ENCODE measurements at regions not wholly inside any gene's neighbourhood (a gene's known extent, or its start where the extent isn't known, plus 50 kb on each side); places are given as distances from the start of the nearest gene placed in this dataset.

GRCh38 chr12:97941686-97942354 is 479.2 kb downstream of the RMST start:
- no peak overlapping the region for H3K4me3 Mint-ChIP-seq
- peaks cover 12% of the 10 kb centered on the region for H3K9me3 Mint-ChIP-seq
- no peaks in the 10 kb centered on the region for H3K36me3 Mint-ChIP-seq (ENCODE audit: low read depth)
- H3K27ac Mint-ChIP-seq: no peak overlapping the region
- no peaks in the 10 kb centered on the region for H3K27me3 Mint-ChIP-seq (ENCODE audit: low read depth)
- H3K4me1 Mint-ChIP-seq (ENCODE audit: low read depth): no peaks in the 10 kb centered on the region

- H3K36me3 Mint-ChIP-seq (ENCODE audit: low read depth): no peaks in the 10 kb centered on the region
- H3K9me3 Mint-ChIP-seq: peaks cover 18% of the 10 kb centered on the region
- H3K4me3 Mint-ChIP-seq: no peak overlapping the region
- H3K4me1 Mint-ChIP-seq (ENCODE audit: low read depth): no peaks in the 10 kb centered on the region
- H3K27ac Mint-ChIP-seq: no peak overlapping the region
- H3K27me3 Mint-ChIP-seq (ENCODE audit: low read depth): no peaks in the 10 kb centered on the region
These were observed 480.8 kb downstream of the RMST start for GRCh38 chr12:97943359-97943758.

DNA sequence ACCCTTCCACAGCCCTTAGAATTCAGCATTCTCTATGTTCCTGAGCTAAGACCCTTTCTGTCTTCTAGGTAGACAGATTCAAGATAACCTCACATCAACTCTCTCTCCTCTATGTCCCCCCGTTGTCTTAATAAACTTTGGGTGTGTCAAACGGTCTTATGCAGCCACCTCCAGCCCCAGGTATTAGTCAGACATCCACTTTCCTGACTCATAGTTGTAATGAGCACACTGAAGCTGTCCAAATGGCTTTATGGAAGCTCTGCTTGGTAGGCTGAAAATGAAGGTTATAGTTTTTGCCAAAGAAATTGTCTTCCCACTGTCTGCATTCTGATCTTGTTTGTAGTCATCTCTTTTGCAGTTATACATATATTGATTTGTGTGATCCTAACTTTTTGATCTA is 482.0 kb downstream of the RMST start:
- no peak overlapping the region for H3K4me3 Mint-ChIP-seq
- H3K27ac Mint-ChIP-seq: no peak overlapping the region
- H3K27me3 Mint-ChIP-seq (ENCODE audit: low read depth): no peaks in the 10 kb centered on the region
- no peaks in the 10 kb centered on the region for H3K4me1 Mint-ChIP-seq (ENCODE audit: low read depth)
- H3K36me3 Mint-ChIP-seq (ENCODE audit: low read depth): no peaks in the 10 kb centered on the region
- peaks cover 18% of the 10 kb centered on the region for H3K9me3 Mint-ChIP-seq

DNA sequence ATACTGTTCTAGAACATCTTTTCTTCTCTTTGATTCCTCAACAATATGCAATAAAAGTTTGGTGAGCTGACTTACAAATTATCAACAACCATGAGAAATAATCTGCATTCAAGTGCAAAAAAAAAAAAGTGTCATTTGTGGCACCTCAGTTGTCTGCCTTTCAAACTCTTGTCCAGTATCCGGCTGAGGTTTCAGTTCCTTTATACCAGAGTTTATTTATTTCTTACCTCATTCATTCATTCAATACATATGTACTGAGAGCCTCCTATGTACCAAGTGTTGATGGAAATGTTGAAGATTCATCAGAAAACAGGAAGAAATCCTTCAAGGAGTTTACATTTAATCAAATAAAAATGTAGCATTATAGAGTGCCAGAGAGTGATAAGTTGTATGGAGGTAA is 484.1 kb downstream of the RMST start:
- Mint-ChIP-seq H3K4me3 (no peak overlapping the region), H3K36me3 (ENCODE audit: low read depth) (no peaks in the 10 kb centered on the region), H3K4me1 (ENCODE audit: low read depth) (no peaks in the 10 kb centered on the region), H3K27me3 (ENCODE audit: low read depth) (no peaks in the 10 kb centered on the region), H3K9me3 (peaks cover 9% of the 10 kb centered on the region), H3K27ac (no peak overlapping the region)

GRCh38 chr12:97948591-97948990 is 486.0 kb downstream of the RMST start:
- H3K27me3 Mint-ChIP-seq (ENCODE audit: low read depth): no peaks in the 10 kb centered on the region
- no peaks in the 10 kb centered on the region for H3K4me1 Mint-ChIP-seq (ENCODE audit: low read depth)
- H3K27ac Mint-ChIP-seq: no peak overlapping the region
- H3K9me3 Mint-ChIP-seq: peaks cover 6% of the 10 kb centered on the region
- no peak overlapping the region for H3K4me3 Mint-ChIP-seq
- no peaks in the 10 kb centered on the region for H3K36me3 Mint-ChIP-seq (ENCODE audit: low read depth)

- Mint-ChIP-seq H3K4me1 (ENCODE audit: low read depth) (no peaks in the 10 kb centered on the region), H3K27ac (no peak overlapping the region), H3K27me3 (ENCODE audit: low read depth) (no peaks in the 10 kb centered on the region), H3K4me3 (no peak overlapping the region), H3K9me3 (peaks cover 13% of the 10 kb centered on the region), H3K36me3 (ENCODE audit: low read depth) (no peaks in the 10 kb centered on the region)
These were observed 488.6 kb downstream of the RMST start for GRCh38 chr12:97951239-97951638.

DNA sequence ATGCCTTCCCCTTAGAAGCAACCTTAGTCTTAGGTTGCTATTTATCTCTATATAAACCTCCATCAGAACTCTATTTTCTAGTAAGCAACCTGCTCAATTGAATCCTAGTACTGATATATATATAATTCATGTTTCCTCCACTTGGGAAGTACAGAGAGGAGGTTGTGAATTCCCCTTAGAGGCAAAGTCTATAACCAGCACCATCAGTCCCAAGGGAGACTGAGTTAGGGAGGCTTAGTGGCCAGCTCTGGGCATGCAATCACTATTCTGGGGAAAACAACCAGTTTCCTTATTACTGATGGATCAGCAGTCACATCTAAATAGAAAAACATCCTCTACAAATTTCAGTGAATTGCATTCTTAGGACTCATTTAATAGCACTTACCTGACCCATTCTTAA is 489.1 kb downstream of the RMST start:
- Mint-ChIP-seq H3K4me1 (ENCODE audit: low read depth) (no peaks in the 10 kb centered on the region), H3K27ac (no peak overlapping the region), H3K36me3 (ENCODE audit: low read depth) (no peaks in the 10 kb centered on the region), H3K9me3 (peaks cover 17% of the 10 kb centered on the region), H3K4me3 (no peak overlapping the region), H3K27me3 (ENCODE audit: low read depth) (no peaks in the 10 kb centered on the region)

GRCh38 chr12:97957109-97957508 is 494.5 kb downstream of the RMST start:
- H3K27me3 Mint-ChIP-seq (ENCODE audit: low read depth): no peaks in the 10 kb centered on the region
- H3K27ac Mint-ChIP-seq: no peak overlapping the region
- no peak overlapping the region for H3K4me3 Mint-ChIP-seq
- H3K9me3 Mint-ChIP-seq: peaks cover 14% of the 10 kb centered on the region
- no peaks in the 10 kb centered on the region for H3K36me3 Mint-ChIP-seq (ENCODE audit: low read depth)
- no peaks in the 10 kb centered on the region for H3K4me1 Mint-ChIP-seq (ENCODE audit: low read depth)

- Mint-ChIP-seq H3K9me3 (peaks cover 14% of the 10 kb centered on the region), H3K36me3 (ENCODE audit: low read depth) (no peaks in the 10 kb centered on the region), H3K4me1 (ENCODE audit: low read depth) (no peaks in the 10 kb centered on the region), H3K27ac (no peak overlapping the region), H3K27me3 (ENCODE audit: low read depth) (no peaks in the 10 kb centered on the region), H3K4me3 (no peak overlapping the region)
These were observed 497.6 kb downstream of the RMST start for GRCh38 chr12:97960225-97960624.

DNA sequence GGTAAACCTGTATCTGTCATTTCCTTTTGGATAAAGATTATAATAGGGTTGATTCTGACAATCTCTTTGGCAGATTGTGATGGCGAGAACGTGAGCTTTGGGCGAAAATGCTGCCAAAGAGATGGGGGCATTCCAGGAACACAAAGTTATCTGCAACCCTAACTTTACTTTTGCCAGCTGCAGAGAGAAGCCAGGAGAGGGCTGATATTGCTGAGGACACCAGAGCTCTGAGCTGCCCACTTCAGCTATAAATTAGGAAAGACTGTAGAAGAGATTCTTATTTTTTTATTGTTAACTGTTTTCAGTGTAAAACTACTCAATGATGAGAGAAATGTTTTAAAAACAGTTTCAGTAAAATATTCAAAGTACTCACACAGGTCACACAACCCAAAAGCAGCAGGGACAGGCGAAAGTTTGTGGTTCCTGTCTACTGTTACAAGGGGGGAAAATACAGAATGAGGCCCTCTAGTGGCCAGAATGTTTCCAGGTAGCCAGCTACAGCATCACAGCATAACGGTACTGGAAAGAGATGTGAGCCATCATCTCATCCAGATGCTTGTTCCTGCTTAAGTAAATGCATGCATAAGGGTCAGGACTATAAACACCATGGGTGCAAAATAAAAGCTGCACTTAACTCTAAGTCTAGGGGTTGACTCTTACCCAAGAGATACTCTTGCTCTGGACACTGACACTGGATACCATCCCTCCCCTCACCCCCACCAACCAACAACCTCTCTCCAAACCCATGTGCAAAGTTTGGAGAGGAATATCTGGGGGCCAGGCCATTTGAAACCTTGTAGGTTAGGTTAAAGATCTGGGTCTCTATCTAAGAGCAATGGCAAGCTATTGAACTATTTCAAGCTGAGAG is 498.4 kb downstream of the RMST start:
- Mint-ChIP-seq H3K27me3 (ENCODE audit: low read depth) (no peaks in the 10 kb centered on the region), H3K36me3 (ENCODE audit: low read depth) (no peaks in the 10 kb centered on the region), H3K9me3 (peaks cover 11% of the 10 kb centered on the region), H3K27ac (no peak overlapping the region), H3K4me3 (no peak overlapping the region), H3K4me1 (ENCODE audit: low read depth) (no peaks in the 10 kb centered on the region)

DNA sequence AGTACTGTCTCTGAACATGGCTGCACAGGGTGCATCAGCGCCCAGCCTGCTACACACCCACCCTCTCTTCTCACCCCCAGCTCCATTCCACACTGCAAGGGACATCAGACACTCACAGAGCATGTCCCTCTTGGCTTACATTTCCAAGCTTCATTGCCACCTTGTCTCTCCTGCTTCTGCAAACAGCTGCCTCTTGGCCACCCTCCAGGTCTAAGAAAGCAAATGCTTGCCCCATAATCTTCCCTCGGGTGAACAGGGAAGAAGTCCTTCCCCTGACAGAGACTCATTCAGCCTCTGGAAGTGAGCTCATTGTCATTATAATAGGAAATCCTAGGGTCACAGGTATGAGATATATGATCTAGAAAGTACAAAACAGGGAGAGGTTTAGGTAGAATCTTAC is 505.2 kb downstream of the RMST start:
- Mint-ChIP-seq H3K4me3 (no peak overlapping the region), H3K36me3 (ENCODE audit: low read depth) (no peaks in the 10 kb centered on the region), H3K27me3 (ENCODE audit: low read depth) (no peaks in the 10 kb centered on the region), H3K4me1 (ENCODE audit: low read depth) (no peaks in the 10 kb centered on the region), H3K27ac (no peak overlapping the region), H3K9me3 (no peaks in the 10 kb centered on the region)

- no peak overlapping the region for H3K4me3 Mint-ChIP-seq
- H3K27me3 Mint-ChIP-seq (ENCODE audit: low read depth): no peaks in the 10 kb centered on the region
- H3K27ac Mint-ChIP-seq: no peak overlapping the region
- H3K9me3 Mint-ChIP-seq: no peaks in the 10 kb centered on the region
- no peaks in the 10 kb centered on the region for H3K4me1 Mint-ChIP-seq (ENCODE audit: low read depth)
- H3K36me3 Mint-ChIP-seq (ENCODE audit: low read depth): no peaks in the 10 kb centered on the region
These were observed 506.1 kb downstream of the RMST start for GRCh38 chr12:97968641-97969197.

DNA sequence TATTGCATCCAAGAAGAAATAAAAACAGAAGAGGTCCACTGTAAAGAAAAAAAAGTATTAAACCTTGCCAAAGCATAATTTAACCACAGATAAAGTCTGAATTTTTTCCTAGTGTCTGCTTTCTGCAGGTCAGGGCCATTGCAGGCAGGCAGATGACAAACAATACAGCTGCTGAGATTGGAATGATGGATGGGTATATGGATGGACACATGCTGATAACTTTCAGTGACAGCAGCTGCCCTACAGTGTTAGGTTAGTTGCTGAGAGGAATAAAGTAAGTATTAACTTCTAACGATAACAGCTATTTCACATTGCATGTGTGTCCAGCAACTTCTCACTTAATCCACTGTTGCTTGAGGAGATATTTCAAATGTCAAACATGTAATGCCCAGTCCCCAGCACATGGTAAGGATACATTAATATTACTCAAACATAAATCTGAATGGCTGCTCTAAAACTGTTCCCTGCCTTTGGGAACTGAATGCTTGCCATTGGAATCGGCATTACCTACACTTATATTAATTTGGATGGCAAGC is 515.3 kb downstream of the RMST start:
- Mint-ChIP-seq H3K27me3 (ENCODE audit: low read depth) (no peaks in the 10 kb centered on the region), H3K36me3 (ENCODE audit: low read depth) (no peaks in the 10 kb centered on the region), H3K4me1 (ENCODE audit: low read depth) (no peaks in the 10 kb centered on the region), H3K27ac (no peak overlapping the region), H3K4me3 (no peak overlapping the region), H3K9me3 (no peaks in the 10 kb centered on the region)

DNA sequence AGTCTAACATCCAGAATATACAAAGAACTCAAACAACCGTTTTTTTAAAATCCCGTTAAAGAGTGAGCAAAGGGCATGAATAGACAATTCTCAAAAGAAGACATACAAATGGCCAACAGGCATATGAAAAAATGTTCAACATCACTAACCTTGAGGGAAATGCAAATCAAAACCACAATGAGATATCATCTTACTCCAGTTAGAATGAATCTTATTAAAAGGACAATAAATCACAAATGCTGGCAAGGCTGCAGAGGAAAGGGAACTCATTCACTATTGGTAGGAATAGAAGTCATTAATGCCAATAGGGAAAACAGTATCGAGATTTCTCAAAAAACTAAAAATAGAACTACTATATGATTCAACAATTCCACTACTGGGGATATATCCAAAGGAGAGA is 520.1 kb downstream of the RMST start:
- no peaks in the 10 kb centered on the region for H3K4me1 Mint-ChIP-seq (ENCODE audit: low read depth)
- peaks cover 5% of the 10 kb centered on the region for H3K9me3 Mint-ChIP-seq
- H3K27me3 Mint-ChIP-seq (ENCODE audit: low read depth): no peaks in the 10 kb centered on the region
- no peak overlapping the region for H3K4me3 Mint-ChIP-seq
- no peak overlapping the region for H3K27ac Mint-ChIP-seq
- no peaks in the 10 kb centered on the region for H3K36me3 Mint-ChIP-seq (ENCODE audit: low read depth)

- H3K27me3 Mint-ChIP-seq (ENCODE audit: low read depth): no peaks in the 10 kb centered on the region
- H3K4me3 Mint-ChIP-seq: no peak overlapping the region
- H3K9me3 Mint-ChIP-seq: peaks cover 5% of the 10 kb centered on the region
- H3K4me1 Mint-ChIP-seq (ENCODE audit: low read depth): no peaks in the 10 kb centered on the region
- no peaks in the 10 kb centered on the region for H3K36me3 Mint-ChIP-seq (ENCODE audit: low read depth)
- H3K27ac Mint-ChIP-seq: no peak overlapping the region
These were observed 521.2 kb downstream of the RMST start for GRCh38 chr12:97983796-97984195.
